ENCODE measurements at regions not wholly inside any gene's neighbourhood (a gene's known extent, or its start where the extent isn't known, plus 50 kb on each side); places are given as distances from the start of the nearest gene placed in this dataset.

DNA sequence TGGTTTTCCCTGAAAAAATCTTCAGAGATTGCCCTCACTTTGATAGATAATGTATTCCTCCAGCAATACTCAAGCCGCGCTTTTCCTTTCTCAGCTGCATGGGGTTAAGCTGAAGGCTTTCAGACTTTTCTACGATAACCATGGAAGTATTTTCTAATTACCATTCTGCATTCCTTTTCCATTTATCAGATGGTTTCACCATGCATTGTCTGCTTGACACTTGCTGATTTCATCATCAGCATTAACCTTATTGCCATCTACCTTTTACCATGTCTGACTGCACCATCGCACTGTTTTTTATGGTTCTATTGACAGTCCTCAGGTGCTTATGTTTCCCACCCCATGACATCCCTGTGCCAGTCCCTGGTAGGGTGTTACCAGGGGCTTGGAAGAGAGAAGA, 91.6 kb downstream of the DMAC1 start:
- TF ChIP-seq, protein P1, sequence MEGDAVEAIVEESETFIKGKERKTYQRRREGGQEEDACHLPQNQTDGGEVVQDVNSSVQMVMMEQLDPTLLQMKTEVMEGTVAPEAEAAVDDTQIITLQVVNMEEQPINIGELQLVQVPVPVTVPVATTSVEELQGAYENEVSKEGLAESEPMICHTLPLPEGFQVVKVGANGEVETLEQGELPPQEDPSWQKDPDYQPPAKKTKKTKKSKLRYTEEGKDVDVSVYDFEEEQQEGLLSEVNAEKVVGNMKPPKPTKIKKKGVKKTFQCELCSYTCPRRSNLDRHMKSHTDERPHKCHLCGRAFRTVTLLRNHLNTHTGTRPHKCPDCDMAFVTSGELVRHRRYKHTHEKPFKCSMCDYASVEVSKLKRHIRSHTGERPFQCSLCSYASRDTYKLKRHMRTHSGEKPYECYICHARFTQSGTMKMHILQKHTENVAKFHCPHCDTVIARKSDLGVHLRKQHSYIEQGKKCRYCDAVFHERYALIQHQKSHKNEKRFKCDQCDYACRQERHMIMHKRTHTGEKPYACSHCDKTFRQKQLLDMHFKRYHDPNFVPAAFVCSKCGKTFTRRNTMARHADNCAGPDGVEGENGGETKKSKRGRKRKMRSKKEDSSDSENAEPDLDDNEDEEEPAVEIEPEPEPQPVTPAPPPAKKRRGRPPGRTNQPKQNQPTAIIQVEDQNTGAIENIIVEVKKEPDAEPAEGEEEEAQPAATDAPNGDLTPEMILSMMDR (IDR thresholded peaks at IDR 0.05), result no peak
- no peak for TF ChIP-seq EP300 (IDR thresholded peaks at IDR 0.05)
- TF ChIP-seq POLR2A (IDR thresholded peaks at IDR 0.05), result no peak
- no peak for TF ChIP-seq POLR2AphosphoS5 (IDR thresholded peaks at IDR 0.05)
